Natural killer cell treated with Interleukin-12 subunit alpha and Interleukin-12 subunit beta and Interleukin-15 and Interleukin-18, amount 100 ng/mL, for 72 hours (primary cell): ENCODE measurements at regions not wholly inside any gene's neighbourhood (a gene's known extent, or its start where the extent isn't known, plus 50 kb on each side); places are given as distances from the start of the nearest gene placed in this dataset.
"Not testable (repeated sequence)": the region's sequence is repeated elsewhere in the genome, so short reads cannot be mapped to it uniquely, and the experiment has no call there.

Source experiments
- ATAC-seq, 2 donors: fragments of 150-1000 bp; cut with Tn5 transposase in 1 of 2; sonication (Bioruptor Pico), chemical (Tn5 transposase) in 1 of 2; 2 replicates each; pipeline ENCODE4 v1.10.0; 2021
- DNase-seq: peaks from one replicate; pipeline ENCODE4 v3.0.0; 2022; ENCODE audit warnings: low spot score
- H3K27ac Mint-ChIP-seq, 2 donors: 1 replicate in 1 of 2; 2 replicates in 1 of 2; pipeline ENCODE4 v1.8.0; 2022; ENCODE audit warnings: mixed read lengths in 2 of 2, mild to moderate bottlenecking in 1 of 2, moderate library complexity in 1 of 2
- H3K27me3 Mint-ChIP-seq, 2 donors: 1 replicate in 1 of 2; 2 replicates in 1 of 2; pipeline ENCODE4 v1.8.0; 2022; ENCODE audit warnings: mixed read lengths in 2 of 2
- H3K36me3 Mint-ChIP-seq: one replicate; pipeline ENCODE4 v1.8.0; 2022; ENCODE audit warnings: mixed read lengths
- H3K4me1 Mint-ChIP-seq, 2 donors: 1 replicate in 1 of 2; 2 replicates in 1 of 2; pipeline ENCODE4 v1.8.0; 2022; ENCODE audit warnings: low read depth in 2 of 2, mixed read lengths in 2 of 2, mild to moderate bottlenecking in 1 of 2
- H3K4me3 Mint-ChIP-seq: one replicate; pipeline ENCODE4 v1.8.0; 2022; ENCODE audit warnings: mixed read lengths
- H3K9me3 Mint-ChIP-seq: 2 replicates; pipeline ENCODE4 v1.8.0; 2022; ENCODE audit warnings: mixed read lengths

DNA sequence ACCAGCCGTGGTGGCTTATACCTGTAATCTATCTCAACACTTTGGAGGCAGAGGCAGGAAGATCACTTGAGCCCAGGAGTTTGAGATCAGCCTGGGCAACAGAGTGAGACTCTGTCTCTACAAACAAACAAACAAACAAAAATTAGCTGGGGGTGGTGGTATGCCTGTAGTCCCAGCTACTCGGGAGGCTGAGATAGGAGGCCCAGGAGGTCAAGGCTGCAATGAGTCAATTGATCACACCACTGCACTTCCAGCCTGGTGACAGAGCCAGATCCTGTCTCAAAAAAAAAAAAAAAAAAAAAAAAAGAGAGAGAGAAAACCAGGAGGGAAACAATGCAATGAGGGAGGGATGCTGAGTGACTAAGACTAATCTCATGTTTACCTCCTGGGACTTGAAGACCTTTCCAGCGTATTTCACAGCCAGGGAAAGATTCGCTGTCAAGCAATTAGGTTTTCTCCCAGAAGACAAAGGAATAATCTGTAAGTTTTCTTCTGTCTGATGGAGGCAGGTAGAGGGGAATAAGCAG, 51.1 kb upstream of the MIER3 start:
- Mint-ChIP-seq H3K4me3 (no peak overlapping the region), H3K4me1 (no peaks in the 10 kb centered on the region), H3K27me3 (peaks cover 30 to 46% of the 10 kb centered on the region in 2 donors), H3K27ac (no peak overlapping the region), H3K36me3 (no peaks in the 10 kb centered on the region), H3K9me3 (no peaks in the 10 kb centered on the region)
- DNase-seq, result no peak
- ATAC-seq, result no peak

DNA sequence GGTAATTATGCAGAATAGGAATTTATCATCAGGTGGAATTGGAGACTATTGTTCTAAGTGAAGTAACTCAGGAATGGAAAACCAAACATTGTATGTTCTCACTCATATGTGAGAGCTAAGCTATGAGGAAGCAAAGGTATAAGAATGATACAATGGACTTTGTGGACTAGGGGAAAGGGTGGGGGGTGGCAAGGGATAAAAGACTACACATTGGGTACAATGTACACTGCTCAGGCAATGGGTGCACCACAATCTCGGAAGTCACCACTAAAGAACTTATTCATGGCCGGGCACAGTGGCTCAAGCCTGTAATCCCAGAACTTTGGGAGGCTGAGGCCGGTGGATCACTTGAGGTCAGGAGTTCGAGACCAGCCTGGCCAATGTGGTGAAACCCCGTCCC, 51.6 kb upstream of the MIER3 start:
- DNase-seq, H3K4me3 Mint-ChIP-seq, H3K4me1 Mint-ChIP-seq, H3K27ac Mint-ChIP-seq, ATAC-seq, H3K36me3 Mint-ChIP-seq, H3K9me3 Mint-ChIP-seq: not testable (repeated sequence)
- H3K27me3 Mint-ChIP-seq, result peaks cover 28 to 41% of the 10 kb centered on the region in 2 donors

DNA sequence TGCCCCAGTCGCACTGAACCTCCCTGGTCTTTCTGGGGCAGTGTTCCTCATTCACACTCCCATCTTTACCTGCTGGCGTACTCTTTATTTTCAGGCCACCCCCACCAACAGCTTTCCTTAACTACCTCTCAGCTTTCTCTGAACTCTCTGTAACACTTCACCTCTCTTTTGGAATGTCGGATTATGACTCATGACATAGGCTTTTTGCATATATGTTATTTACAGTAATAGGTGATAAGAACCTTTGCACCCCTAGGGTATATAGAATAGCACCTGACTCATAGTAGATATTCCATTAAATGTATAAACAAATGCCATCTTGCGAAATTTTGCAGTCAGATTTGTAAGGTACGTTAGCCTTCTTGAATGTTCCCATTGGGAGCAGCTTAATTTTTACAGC, 52.9 kb upstream of the MIER3 start:
- no peaks in the 10 kb centered on the region for H3K4me1 Mint-ChIP-seq
- no peaks in the 10 kb centered on the region for H3K9me3 Mint-ChIP-seq
- no peak overlapping the region for H3K4me3 Mint-ChIP-seq
- no peak overlapping the region for H3K27ac Mint-ChIP-seq
- no peaks in the 10 kb centered on the region for H3K36me3 Mint-ChIP-seq
- peaks cover 25 to 32% of the 10 kb centered on the region in 2 donors for H3K27me3 Mint-ChIP-seq
- ATAC-seq (no peak), DNase-seq (no peak)

DNA sequence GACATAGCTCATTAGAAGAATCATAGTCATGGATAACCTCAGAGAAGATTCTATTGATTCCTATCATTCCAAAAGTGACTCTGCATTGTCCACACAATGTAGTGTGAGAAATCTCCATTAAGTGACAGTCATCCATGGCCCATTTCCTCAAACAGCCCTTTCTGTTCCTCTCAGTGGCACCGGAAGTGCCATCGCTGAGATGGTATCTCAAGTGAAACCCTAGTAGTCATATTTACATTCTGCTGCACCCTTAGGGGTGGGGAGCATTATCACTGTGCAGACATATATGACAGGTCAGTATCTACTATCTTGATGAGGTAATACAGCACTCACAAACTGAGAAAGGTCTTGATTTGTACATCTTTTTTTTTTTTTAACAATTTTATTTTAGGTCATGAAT, 55.4 kb upstream of the MIER3 start:
- H3K36me3 Mint-ChIP-seq, result no peaks in the 10 kb centered on the region
- no peaks in the 10 kb centered on the region for H3K4me1 Mint-ChIP-seq
- H3K27me3 Mint-ChIP-seq, result peaks cover 12 to 14% of the 10 kb centered on the region in 2 donors
- ATAC-seq, result peak in 1 of 2 donors; percentile 54
- H3K4me3 Mint-ChIP-seq, result no peak overlapping the region
- no peaks in the 10 kb centered on the region for H3K9me3 Mint-ChIP-seq
- DNase-seq, result no peak
- no peak overlapping the region for H3K27ac Mint-ChIP-seq

DNA sequence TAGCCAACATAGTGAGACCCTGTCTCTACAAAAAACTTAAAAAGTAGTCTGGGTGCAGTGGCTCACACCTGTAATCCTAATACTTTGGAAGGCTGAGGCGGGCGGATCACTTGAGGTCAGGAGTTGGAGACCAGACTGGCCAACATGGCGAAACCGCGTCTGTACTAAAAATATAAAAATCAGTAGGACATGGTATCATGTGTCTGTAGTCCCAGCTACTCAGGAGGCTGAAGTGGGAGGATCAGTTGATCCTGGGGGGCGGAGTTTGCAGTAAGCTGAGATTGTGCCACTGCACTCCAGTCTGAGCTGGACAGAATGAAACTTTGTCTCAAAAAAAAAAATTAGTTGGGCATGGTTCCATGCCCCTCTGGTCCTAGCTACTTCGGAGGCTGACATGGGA, 57.9 kb upstream of the MIER3 start:
- ATAC-seq (no peak), DNase-seq (no peak)
- Mint-ChIP-seq H3K27ac (no peak overlapping the region), H3K4me3 (no peak overlapping the region), H3K27me3 (peaks cover 11% of the 10 kb centered on the region in 2 donors), H3K36me3 (no peaks in the 10 kb centered on the region), H3K9me3 (no peaks in the 10 kb centered on the region), H3K4me1 (no peaks in the 10 kb centered on the region)

DNA sequence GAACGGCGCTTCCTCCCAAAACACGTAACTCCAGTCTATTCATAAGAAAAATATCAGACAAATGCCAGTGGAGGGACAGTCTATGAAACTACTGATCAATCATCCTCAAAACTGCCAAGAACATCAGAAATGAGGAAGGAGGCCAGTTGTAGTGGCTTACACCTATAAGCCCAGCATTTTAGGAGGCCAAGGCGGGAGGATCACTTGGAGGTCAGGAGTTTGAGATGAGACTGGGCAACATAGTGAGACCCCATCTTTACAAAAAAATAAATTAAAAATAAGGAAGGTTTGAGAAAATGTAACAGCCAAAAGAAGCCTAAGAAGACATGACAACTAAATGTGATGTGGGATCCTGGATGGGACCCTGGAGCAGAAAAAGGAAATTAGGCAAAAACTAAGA, 58.9 kb upstream of the MIER3 start:
- H3K9me3 Mint-ChIP-seq, result no peaks in the 10 kb centered on the region
- H3K36me3 Mint-ChIP-seq, result no peaks in the 10 kb centered on the region
- ATAC-seq (no peak), DNase-seq (no peak)
- no peaks in the 10 kb centered on the region for H3K4me1 Mint-ChIP-seq
- peaks cover 7 to 10% of the 10 kb centered on the region in 2 donors for H3K27me3 Mint-ChIP-seq
- no peak overlapping the region for H3K27ac Mint-ChIP-seq
- H3K4me3 Mint-ChIP-seq, result no peak overlapping the region

DNA sequence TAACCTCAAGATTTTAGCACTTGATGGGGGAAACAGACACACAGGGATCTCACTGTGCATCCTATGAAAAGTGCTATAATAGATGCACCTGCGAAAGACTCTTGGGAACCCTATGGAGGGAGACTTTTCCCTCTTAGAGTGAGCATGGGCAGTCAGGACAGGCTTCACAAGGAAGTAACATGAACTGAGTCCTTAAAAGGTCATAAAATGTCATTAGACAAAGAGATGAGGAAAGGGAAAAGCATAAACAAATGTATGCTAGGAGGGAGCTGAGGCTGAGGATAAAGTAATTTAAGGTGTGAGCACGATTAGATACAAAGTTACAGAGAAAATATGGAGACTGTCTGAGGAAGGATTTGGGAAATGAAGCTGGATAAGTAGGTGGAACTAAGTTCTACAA, 60.6 kb upstream of the MIER3 start:
- Mint-ChIP-seq H3K27ac (no peak overlapping the region), H3K9me3 (no peaks in the 10 kb centered on the region), H3K4me1 (no peaks in the 10 kb centered on the region), H3K36me3 (no peaks in the 10 kb centered on the region), H3K4me3 (no peak overlapping the region), H3K27me3 (peaks cover 7 to 10% of the 10 kb centered on the region in 2 donors)
- ATAC-seq (no peak), DNase-seq (no peak)

DNA sequence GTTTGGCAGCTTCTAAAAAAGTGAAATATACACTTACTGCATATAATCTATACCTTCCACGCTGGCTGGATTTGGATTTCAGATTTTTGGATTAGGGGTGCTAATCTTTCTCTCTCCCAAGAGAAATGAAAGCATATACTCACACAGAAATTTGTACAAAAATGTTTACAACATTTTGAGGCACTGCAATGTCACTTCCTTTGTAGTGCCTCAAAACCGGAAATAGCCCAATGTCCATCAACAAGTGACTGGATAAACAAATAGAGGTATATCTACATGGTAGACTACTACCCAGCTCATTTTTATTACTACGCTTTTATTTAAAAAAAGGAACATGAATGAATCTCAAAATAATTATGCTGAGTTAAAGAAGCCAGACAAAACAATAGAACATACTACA, 74.0 kb upstream of the MIER3 start:
- no peaks in the 10 kb centered on the region for H3K27me3 Mint-ChIP-seq
- no peak overlapping the region for H3K4me3 Mint-ChIP-seq
- no peak overlapping the region for H3K27ac Mint-ChIP-seq
- ATAC-seq, result no peak
- H3K9me3 Mint-ChIP-seq, result no peaks in the 10 kb centered on the region
- peaks cover 0 to 4% of the 10 kb centered on the region in 2 donors for H3K4me1 Mint-ChIP-seq
- DNase-seq, result no peak
- H3K36me3 Mint-ChIP-seq, result no peaks in the 10 kb centered on the region

DNA sequence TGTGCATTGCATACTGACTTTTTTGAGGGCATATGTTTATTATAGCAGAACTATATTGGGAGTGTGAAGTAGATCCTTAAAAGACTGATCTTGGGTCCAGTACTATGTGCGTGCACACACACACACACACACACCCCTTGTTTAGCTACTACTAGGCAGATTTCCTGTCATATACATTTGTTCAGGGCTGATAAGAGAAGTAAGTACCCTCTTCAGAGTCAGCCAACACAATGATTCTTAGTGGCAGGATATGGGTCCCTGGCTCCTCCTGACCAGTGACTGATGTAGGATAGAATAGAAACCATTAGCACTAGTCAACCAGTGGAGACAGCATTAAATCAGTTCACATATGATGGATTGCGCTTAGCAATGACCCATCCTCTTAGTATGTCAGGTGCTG, 76.2 kb upstream of the MIER3 start:
- Mint-ChIP-seq H3K9me3 (peaks cover 2% of the 10 kb centered on the region), H3K4me3 (no peak overlapping the region), H3K4me1 (peaks cover 6 to 9% of the 10 kb centered on the region in 2 donors), H3K36me3 (peaks cover 4% of the 10 kb centered on the region), H3K27me3 (peaks cover 5 to 19% of the 10 kb centered on the region in 2 donors), H3K27ac (no peak overlapping the region)
- DNase-seq (no peak), ATAC-seq (no peak)

DNA sequence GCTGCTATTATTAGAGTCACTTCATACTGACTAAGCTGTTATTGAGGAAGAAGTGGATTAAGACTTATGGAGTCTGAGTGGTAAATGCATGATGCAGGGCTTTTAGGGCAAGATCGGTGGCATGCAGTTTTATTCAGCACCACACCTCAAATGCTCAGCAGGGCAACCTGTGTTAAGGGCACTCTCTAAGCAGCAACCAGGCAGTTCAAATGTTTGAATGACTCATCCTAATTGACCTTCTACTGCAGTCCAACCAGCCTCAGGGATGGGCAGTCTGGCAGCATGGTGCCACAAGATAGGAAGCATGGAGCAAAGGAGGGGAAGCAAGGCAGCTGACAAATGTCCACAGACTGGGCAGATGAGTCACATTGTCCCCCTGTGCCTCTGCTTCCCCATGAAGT, 80.2 kb upstream of the MIER3 start:
- no peak overlapping the region for H3K27ac Mint-ChIP-seq
- peaks cover 2% of the 10 kb centered on the region for H3K9me3 Mint-ChIP-seq
- ATAC-seq, result no peak

DNA sequence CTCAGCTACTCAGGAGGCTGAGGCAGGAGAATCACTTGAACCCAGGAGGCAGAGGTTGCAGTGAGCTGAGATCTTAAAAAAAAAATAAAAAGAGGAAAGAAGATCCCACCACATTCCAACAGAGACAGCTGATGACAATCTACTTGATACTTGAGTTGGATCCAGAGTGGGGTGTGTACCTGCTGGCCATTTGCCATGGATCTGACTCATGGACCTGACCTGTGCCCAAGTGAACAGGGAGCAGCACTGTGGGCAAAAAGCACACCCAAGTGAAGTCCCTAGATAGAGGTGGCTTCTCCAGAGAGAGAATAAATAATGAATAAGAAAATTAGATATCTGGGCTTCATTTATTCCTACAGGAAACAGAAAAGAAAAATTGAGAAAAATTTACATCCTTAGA, 81.2 kb upstream of the MIER3 start:
- no peak for DNase-seq
- peaks cover 6 to 9% of the 10 kb centered on the region in 2 donors for H3K4me1 Mint-ChIP-seq
- peaks cover 11 to 22% of the 10 kb centered on the region in 2 donors for H3K27me3 Mint-ChIP-seq
- ATAC-seq, result no peak
- H3K9me3 Mint-ChIP-seq, result peaks cover 2% of the 10 kb centered on the region
- H3K4me3 Mint-ChIP-seq, result no peak overlapping the region
- H3K27ac Mint-ChIP-seq, result no peak overlapping the region
- H3K36me3 Mint-ChIP-seq, result peaks cover 4% of the 10 kb centered on the region

More for the DNA sequence above, 80.2 kb upstream of the MIER3 start:
- peaks cover 4% of the 10 kb centered on the region for H3K36me3 Mint-ChIP-seq
- H3K4me3 Mint-ChIP-seq, result no peak overlapping the region
- peaks cover 11 to 22% of the 10 kb centered on the region in 2 donors for H3K27me3 Mint-ChIP-seq
- H3K4me1 Mint-ChIP-seq, result peaks cover 6 to 9% of the 10 kb centered on the region in 2 donors
- no peak for DNase-seq

DNA sequence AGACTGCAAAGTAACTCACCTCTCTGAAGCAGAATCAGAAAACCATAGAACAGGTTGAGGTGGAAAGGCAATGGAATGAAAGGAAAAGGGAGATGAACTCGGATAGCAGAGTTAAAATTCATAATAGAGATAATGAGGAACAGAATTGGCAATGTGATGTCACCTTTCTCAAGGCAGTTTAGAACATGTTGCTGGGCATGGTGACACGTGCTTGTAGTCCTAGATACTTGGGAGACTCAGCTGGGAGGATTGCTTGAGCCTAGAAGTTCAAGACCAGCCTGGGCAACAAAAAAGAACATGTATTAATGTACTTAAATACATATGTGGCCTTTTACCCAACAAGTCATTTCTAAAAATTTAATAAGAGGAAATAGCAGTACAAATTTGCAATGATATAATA, 81.6 kb upstream of the MIER3 start:
- no peak overlapping the region for H3K27ac Mint-ChIP-seq
- DNase-seq, result no peak
- no peak overlapping the region for H3K4me3 Mint-ChIP-seq
- H3K27me3 Mint-ChIP-seq, result peaks cover 11 to 22% of the 10 kb centered on the region in 2 donors
- peaks cover 4% of the 10 kb centered on the region for H3K36me3 Mint-ChIP-seq
- peaks cover 2% of the 10 kb centered on the region for H3K9me3 Mint-ChIP-seq
- H3K4me1 Mint-ChIP-seq, result peaks cover 6 to 9% of the 10 kb centered on the region in 2 donors
- ATAC-seq, result no peak

DNA sequence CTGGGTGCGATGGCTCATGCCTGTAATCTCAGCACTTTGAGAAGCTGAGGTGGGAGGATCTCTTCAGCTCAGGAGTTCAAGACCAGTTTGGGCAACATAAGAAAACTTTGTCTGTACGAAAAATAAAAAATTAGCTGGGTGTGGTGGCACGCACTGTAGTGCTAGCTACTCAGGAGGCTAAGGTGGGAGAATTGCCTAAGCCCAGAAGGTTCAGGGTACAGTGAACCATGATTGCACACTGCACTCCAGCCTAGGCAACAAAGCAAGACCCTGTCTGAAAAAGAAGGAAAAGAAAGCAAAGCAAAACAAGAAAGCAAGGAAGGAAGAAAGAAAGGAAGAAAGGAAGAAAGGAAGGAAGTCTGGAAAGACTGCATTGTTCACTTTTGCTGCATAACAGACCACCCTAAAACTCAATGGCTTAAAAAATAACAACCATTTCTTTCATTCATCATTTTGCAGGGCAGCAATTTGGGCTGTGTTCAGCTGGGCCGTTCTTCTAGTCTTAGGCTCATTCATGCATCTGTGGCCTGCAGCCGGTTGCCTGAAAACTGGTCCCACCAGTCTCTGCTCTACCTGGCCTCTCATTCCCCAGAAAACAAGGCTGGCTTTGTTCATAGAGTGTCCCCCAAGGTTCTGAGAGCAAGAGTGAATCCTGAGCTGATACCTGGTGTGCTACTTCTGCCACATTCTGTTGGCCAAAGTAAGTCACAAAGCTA, 82.4 kb upstream of the MIER3 start:
- ATAC-seq (no peak), DNase-seq (no peak)
- Mint-ChIP-seq H3K27me3 (peaks cover 11 to 22% of the 10 kb centered on the region in 2 donors), H3K4me1 (peaks cover 6 to 9% of the 10 kb centered on the region in 2 donors), H3K4me3 (no peak overlapping the region), H3K36me3 (peaks cover 4% of the 10 kb centered on the region), H3K9me3 (peaks cover 2% of the 10 kb centered on the region), H3K27ac (no peak overlapping the region)

DNA sequence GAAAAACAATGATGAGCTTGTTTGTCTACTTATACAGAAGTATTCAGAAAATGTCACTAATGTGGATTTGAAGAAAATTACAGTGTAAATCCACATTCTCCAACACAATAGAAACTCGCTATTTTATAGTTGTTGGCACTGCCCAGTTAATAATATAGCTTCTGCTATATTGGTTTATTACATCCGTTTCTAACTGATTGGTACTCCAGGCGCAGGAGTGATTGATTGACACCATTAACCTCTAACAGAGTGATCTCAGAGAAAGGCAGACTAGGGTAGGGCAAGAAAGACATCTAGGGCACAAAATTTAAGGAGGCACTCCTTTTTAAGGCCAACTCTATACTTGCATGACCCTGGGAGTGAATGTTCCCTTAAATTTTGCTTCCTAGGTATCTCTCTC, 84.0 kb upstream of the MIER3 start:
- Mint-ChIP-seq H3K27me3 (peaks cover 11 to 22% of the 10 kb centered on the region in 2 donors), H3K36me3 (peaks cover 4% of the 10 kb centered on the region), H3K4me3 (no peak overlapping the region), H3K4me1 (peaks cover 2 to 9% of the 10 kb centered on the region in 2 donors), H3K9me3 (peaks cover 2% of the 10 kb centered on the region), H3K27ac (no peak overlapping the region)
- ATAC-seq (no peak), DNase-seq (no peak)
